GM18951 (cell line): ENCODE measurements at regions not wholly inside any gene's neighbourhood (a gene's known extent, or its start where the extent isn't known, plus 50 kb on each side); places are given as distances from the start of the nearest gene placed in this dataset.

Source experiments
- POLR2A ChIP-seq: IDR thresholded peaks from 4 replicates; pipeline ENCODE4 v1.6.1; 2011; ENCODE audit warnings: mild to moderate bottlenecking; ENCODE audit not compliant: insufficient read length, insufficient read depth; ENCODE audit errors: extremely low read depth
- in situ Hi-C: fragments of 300-500 bp; cut with MboI; formaldehyde crosslinking; loops from one replicate; pipeline ENCODE4 v1.12.0; 2022; ENCODE audit warnings: low sequenced_read_pairs, mixed read lengths, inconsistent platforms; ENCODE audit not compliant: unreplicated experiment

DNA sequence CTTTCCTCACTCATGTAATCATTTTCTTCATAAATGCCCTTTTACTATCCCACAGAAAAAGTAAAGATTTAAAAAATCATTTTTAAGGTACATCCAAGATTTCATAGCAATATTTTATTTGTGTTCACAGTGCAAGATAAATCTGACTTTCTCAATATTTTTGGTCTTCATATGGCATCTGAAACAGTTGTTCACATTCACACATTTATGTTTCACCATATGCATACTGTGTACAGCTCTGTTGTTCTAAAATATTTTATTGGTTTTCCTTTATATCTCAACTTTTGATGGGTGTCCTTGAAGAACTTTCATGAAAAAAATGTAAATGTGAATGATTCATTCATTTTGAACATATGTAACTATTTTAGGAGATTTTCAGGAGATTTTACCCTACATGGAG is 348.7 kb downstream of the SNAPC1 start:
- in situ Hi-C loops: no loop called here
- no peak for TF ChIP-seq POLR2A

DNA sequence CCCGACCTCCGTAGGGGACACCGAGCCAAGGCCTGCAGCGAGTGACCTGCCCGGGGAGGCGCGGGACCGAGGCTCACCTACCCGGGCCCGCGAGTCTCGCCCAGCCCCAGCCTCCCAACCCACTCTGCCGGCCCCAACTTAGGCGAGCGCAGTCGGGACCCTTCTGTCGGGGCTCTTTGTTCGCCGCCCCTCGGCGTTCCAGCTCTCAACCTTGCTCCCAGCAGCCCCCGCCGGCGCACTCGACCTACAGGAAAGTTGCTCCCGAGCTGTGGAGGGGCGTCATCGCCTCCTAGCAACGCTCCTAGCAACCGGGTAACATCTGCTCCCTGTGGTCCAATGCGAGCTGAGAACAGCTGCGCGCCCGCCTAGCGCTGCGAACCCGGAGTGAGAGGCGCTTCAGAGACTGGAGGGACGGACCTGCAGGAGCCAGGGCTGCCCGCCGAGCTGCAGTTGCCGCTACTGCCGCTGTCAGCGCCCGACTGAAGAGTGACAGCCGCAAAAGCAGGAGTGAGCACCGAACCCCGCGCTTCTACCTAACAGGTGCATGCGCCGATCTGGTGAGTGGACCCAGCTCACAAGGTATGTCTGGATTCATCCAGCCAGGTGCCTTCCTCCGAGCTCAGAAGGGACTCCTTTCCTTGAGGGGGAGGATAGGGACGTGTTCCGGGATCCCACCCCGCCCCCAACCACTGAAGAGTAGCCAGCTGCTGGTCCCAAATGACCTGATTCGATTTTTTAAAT is 355.0 kb downstream of the SNAPC1 start:
- TF ChIP-seq POLR2A: no peak
- in situ Hi-C loops: no loop called here

DNA sequence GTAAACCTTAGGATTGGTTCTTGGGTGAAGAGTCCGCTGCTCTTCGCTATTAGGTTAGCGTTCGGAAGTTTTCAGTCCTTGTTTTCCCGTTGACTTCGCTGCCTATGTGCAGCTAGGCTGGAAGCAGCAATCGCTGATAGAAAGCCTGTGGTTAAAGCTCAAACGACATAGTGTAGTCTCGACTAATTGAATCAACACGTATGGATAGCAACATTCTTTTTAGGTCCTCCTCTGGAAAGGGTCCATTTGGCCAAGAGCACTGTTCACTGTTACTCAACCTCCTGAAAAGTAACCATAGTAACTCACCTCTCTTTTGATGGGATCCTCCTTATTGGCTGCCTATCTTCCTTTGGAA is 355.5 kb downstream of the SNAPC1 start:
- in situ Hi-C loops: no loop called here
- TF ChIP-seq POLR2A: no peak

- TF ChIP-seq POLR2A: no peak
- in situ Hi-C loops: no loop called here
Measured at GRCh38 chr14:62118461-62118860, 356.2 kb downstream of the SNAPC1 start.

- TF ChIP-seq POLR2A: no peak
- in situ Hi-C loops: no loop called here
Measured at GRCh38 chr14:62118871-62119270, 356.7 kb downstream of the SNAPC1 start.

- no peak for TF ChIP-seq POLR2A
- in situ Hi-C loops: loop anchor here (10.0 kb wide), 2 partner anchors 209 to 659 kb away; no protein-coding TSS in a partner anchor
Measured at GRCh38 chr14:62123961-62124360, 361.7 kb downstream of the SNAPC1 start.

GRCh38 chr14:62125793-62126192 is 363.6 kb downstream of the SNAPC1 start:
- no peak for TF ChIP-seq POLR2A
- in situ Hi-C loops: loop anchor here (10.0 kb wide), 2 partner anchors 211 to 661 kb away; no protein-coding TSS in a partner anchor

DNA sequence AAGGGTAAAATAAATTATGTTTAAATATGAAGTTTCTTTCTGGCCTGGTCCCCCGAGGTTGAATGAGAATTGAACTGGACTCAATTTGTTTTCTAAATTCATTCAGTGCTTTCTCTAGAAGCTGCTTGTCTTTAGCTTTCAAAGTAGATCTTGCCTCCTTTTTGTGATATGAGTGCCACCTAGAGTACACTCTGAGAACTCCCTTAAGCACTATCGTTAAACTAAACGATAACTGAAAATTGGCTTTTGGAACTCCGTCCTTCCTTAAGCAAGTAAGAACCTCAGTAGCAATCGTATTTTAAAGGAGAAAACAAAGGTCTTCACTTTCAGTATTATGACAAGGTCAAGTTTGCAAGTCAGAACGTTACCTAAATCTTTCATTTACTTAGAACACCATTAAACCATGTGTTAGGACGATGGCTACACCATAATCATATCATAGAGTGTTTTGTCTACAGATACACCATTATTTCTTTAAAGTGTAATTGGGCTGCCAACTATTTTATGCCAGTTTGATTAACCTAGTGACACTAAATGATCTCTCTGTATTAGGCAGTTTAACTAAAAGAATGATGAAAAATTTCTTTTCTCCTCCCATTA is 364.8 kb downstream of the SNAPC1 start:
- in situ Hi-C loops: loop anchor here (10.0 kb wide), 2 partner anchors 212 to 662 kb away; no protein-coding TSS in a partner anchor
- TF ChIP-seq POLR2A: no peak

DNA sequence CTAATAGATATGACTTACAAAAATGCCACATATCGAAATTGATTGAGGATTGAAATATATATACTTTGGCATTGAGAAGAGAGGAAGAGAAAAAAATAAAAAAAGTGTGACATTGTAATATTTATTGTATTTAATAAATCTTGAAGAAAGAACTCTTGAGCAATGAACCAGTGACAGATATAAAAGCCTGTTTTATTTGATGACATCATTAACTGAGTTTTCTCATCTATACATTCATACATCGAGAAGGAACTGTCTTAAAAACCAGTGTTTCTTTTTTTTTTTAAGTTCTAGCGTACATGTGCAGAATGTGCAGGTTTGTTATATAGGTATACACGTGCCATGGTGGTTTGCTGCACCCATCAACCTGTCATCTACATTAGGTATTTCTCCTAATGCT is 368.2 kb downstream of the SNAPC1 start:
- in situ Hi-C loops: no loop called here

GRCh38 chr14:62133776-62134550 is 371.7 kb downstream of the SNAPC1 start:
- in situ Hi-C loops: no loop called here

More for the DNA sequence above, 368.2 kb downstream of the SNAPC1 start:
- TF ChIP-seq POLR2A: no peak

GRCh38 chr14:62138593-62138992 is 376.4 kb downstream of the SNAPC1 start:
- TF ChIP-seq POLR2A: no peak
- in situ Hi-C loops: no loop called here

More at GRCh38 chr14:62133776-62134550, 371.7 kb downstream of the SNAPC1 start:
- no peak for TF ChIP-seq POLR2A

DNA sequence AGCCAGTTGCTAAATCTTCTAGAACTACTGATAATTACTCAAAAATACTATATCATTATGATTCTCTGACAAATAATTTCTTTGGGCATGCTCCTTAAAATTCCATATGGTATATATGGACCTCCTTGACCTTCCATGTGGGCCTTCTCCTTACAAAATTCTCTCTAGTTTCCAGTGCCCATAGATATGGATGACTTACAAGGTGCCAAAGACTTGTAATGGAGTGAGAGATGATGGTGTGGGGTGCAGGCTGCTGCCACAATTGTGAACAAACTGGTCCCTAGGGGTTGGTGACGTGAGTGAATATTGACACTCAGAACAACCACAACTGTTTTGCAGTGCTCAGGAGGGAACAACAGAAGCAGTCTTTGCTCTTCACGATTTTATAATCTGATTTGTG is 378.9 kb downstream of the SNAPC1 start:
- no peak for TF ChIP-seq POLR2A
- in situ Hi-C loops: no loop called here

DNA sequence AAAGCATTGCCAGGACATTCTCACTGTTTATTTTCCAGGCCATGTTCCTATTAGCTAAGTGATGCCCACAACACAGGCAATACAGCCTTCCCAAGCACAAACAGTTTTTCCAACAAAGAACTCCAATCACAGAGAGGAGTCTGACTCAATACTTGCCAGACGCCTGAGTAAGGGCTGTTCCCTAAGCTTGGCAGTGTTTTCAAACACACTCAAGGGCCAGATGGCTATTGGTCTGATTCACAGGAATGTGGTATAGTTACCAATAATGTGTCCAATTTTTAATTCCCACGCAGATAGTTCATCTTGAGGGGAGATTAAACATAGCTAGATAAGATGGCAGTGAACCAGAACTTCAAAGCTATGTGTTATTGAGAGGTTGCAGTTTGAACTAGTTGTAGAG is 381.0 kb downstream of the SNAPC1 start:
- in situ Hi-C loops: no loop called here
- no peak for TF ChIP-seq POLR2A
